Hepatocyte (in vitro differentiated cells): ENCODE measurements at regions not wholly inside any gene's neighbourhood (a gene's known extent, or its start where the extent isn't known, plus 50 kb on each side); places are given as distances from the start of the nearest gene placed in this dataset.

ENCODE experiments used
- DNase-seq: peaks from one replicate; pipeline ENCODE4 v3.0.0-alpha.2; 2016; ENCODE audit warnings: low spot score
- H2AFZ ChIP-seq: fragments of 200-600 bp; sonication (generic); 2 replicates; pipeline ENCODE4 v1.6.0; 2016; ENCODE audit warnings: antibody characterized with exemption, mild to moderate bottlenecking
- H3K27ac ChIP-seq: fragments of 200-600 bp; sonication (generic); 2 replicates; pipeline ENCODE4 v1.5.1; 2016; ENCODE audit warnings: mild to moderate bottlenecking
- H3K27me3 ChIP-seq: fragments of 200-600 bp; sonication (generic); 2 replicates; pipeline ENCODE4 v1.6.1; 2016
- H3K36me3 ChIP-seq: fragments of 200-600 bp; sonication (generic); replicated peaks from 2 replicates; pipeline ENCODE4 v1.5.1; 2016; ENCODE audit warnings: low read depth; ENCODE audit not compliant: insufficient read depth
- H3K4me1 ChIP-seq: fragments of 200-600 bp; sonication (generic); 2 replicates; pipeline ENCODE4 v1.5.1; 2016; ENCODE audit warnings: mild to moderate bottlenecking, moderate library complexity; ENCODE audit not compliant: insufficient read depth
- H3K4me2 ChIP-seq: fragments of 200-600 bp; sonication (generic); 2 replicates; pipeline ENCODE4 v1.6.0; 2016
- H3K4me3 ChIP-seq: fragments of 200-600 bp; sonication (generic); 2 replicates; pipeline ENCODE4 v1.5.1; 2016; ENCODE audit warnings: mild to moderate bottlenecking
- H3K79me2 ChIP-seq: fragments of 200-600 bp; sonication (generic); 2 replicates; pipeline ENCODE4 v1.6.0; 2017; ENCODE audit warnings: mild to moderate bottlenecking
- H3K9me2 ChIP-seq: fragments of 200-600 bp; sonication (generic); replicated peaks from 2 replicates; pipeline ENCODE4 v1.6.0; 2017; ENCODE audit warnings: mild to moderate bottlenecking; ENCODE audit not compliant: insufficient read depth
- H3K9me3 ChIP-seq: fragments of 200-600 bp; sonication (generic); 2 replicates; pipeline ENCODE4 v1.5.1; 2016; ENCODE audit warnings: low read depth, mild to moderate bottlenecking
- H4K20me1 ChIP-seq: fragments of 200-600 bp; sonication (generic); 2 replicates; pipeline ENCODE4 v1.6.0; 2016; ENCODE audit warnings: mild to moderate bottlenecking; ENCODE audit not compliant: insufficient read depth, poor library complexity, severe bottlenecking
- CTCF ChIP-seq: fragments of 200-600 bp; sonication (generic); IDR thresholded peaks from 2 replicates; pipeline ENCODE4 v1.5.1; 2016; ENCODE audit warnings: antibody characterized with exemption, mild to moderate bottlenecking; ENCODE audit not compliant: poor library complexity
- EZH2 ChIP-seq: fragments of 200-600 bp; sonication (generic); IDR thresholded peaks from 2 replicates; pipeline ENCODE4 v1.6.1; 2016; ENCODE audit warnings: antibody characterized with exemption, mild to moderate bottlenecking, borderline replicate concordance
- EZH2phosphoT487 ChIP-seq: fragments of 200-600 bp; sonication (generic); IDR thresholded peaks from one replicate; pipeline ENCODE4 v1.6.1; 2018; ENCODE audit warnings: antibody characterized with exemption, mild to moderate bottlenecking, low read depth, moderate library complexity; ENCODE audit not compliant: unreplicated experiment, severe bottlenecking
- WGBS: methylation state at CpG from one replicate; pipeline ENCODE4 v1.1.6; 2016; ENCODE audit warnings: low lambda C conversion rate; ENCODE audit errors: missing lambda C conversion rate; 5-methylcytosine and 5-hydroxymethylcytosine counted together

- no peak for TF ChIP-seq EZH2
- peak; percentile 33 for TF ChIP-seq CTCF
- Histone ChIP-seq H4K20me1 (no peaks in the 10 kb centered on the region), H3K27me3 (no peaks in the 10 kb centered on the region), H2AFZ (peak overlapping the region; percentile 18), H3K9me2 (no peaks in the 10 kb centered on the region), H3K4me1 (peaks cover 19% of the 10 kb centered on the region), H3K4me2 (peak overlapping the region; percentile 37), H3K4me3 (no peak overlapping the region), H3K79me2 (no peaks in the 10 kb centered on the region), H3K27ac (peak overlapping the region; percentile 19), H3K36me3 (no peaks in the 10 kb centered on the region), H3K9me3 (no peaks in the 10 kb centered on the region)
- DNase-seq, result peak; percentile 13
- 68% methylated on average over 14 of the region's 14 CpGs for WGBS
Observed at GRCh38 chr5:81856948-81857928, 106.3 kb upstream of the SSBP2 start.

- no peak overlapping the region for H3K27ac ChIP-seq
- no peaks in the 10 kb centered on the region for H3K27me3 ChIP-seq
- H3K9me3 ChIP-seq, result no peaks in the 10 kb centered on the region
- no peak overlapping the region for H3K4me3 ChIP-seq
- H2AFZ ChIP-seq, result no peak overlapping the region
- TF ChIP-seq EZH2phosphoT487 (no peak), CTCF (no peak), EZH2 (no peak)
- no peak overlapping the region for H3K4me2 ChIP-seq
- no peaks in the 10 kb centered on the region for H3K79me2 ChIP-seq
- no peaks in the 10 kb centered on the region for H3K9me2 ChIP-seq
- no peaks in the 10 kb centered on the region for H3K36me3 ChIP-seq
- WGBS, result 83% methylated on average over 2 of the region's 2 CpGs
- peaks cover 27% of the 10 kb centered on the region for H3K4me1 ChIP-seq
- DNase-seq, result no peak
- H4K20me1 ChIP-seq, result no peaks in the 10 kb centered on the region
Observed at GRCh38 chr5:81855591-81855990, 104.7 kb upstream of the SSBP2 start.

GRCh38 chr5:81854915-81855314, 104.0 kb upstream of the SSBP2 start:
- Histone ChIP-seq H3K4me3 (no peak overlapping the region), H4K20me1 (no peaks in the 10 kb centered on the region), H3K9me3 (no peaks in the 10 kb centered on the region), H3K36me3 (no peaks in the 10 kb centered on the region), H2AFZ (no peak overlapping the region), H3K4me2 (no peak overlapping the region), H3K79me2 (no peaks in the 10 kb centered on the region), H3K4me1 (peaks cover 33% of the 10 kb centered on the region), H3K9me2 (no peaks in the 10 kb centered on the region), H3K27ac (no peak overlapping the region), H3K27me3 (no peaks in the 10 kb centered on the region)
- DNase-seq, result no peak
- TF ChIP-seq CTCF, result no peak
- no peak for TF ChIP-seq EZH2
- no peak for TF ChIP-seq EZH2phosphoT487
- 73% methylated on average over 3 of the region's 3 CpGs for WGBS
